H9 (cell line): ENCODE measurements at regions not wholly inside any gene's neighbourhood (a gene's known extent, or its start where the extent isn't known, plus 50 kb on each side); places are given as distances from the start of the nearest gene placed in this dataset.

Experiments used
- DNase-seq: peaks from one replicate; pipeline ENCODE4 v3.0.0-alpha.2; 2017
- H2AFZ ChIP-seq: one replicate; pipeline ENCODE4 v1.6.1; 2013; ENCODE audit warnings: mild to moderate bottlenecking, low read length, control low read depth, moderate library complexity
- H2AK5ac ChIP-seq: 2 replicates; pipeline ENCODE4 v1.6.1; 2013; ENCODE audit warnings: low read length, control low read depth, mixed read lengths; ENCODE audit not compliant: insufficient read length
- H2BK120ac ChIP-seq: one replicate; pipeline ENCODE4 v1.6.1; 2013; ENCODE audit warnings: low read depth, mild to moderate bottlenecking, low read length, control low read depth, inconsistent platforms; ENCODE audit not compliant: poor library complexity, severe bottlenecking
- H2BK12ac ChIP-seq: 2 replicates; pipeline ENCODE4 v1.6.1; 2013; ENCODE audit warnings: low read length, control low read depth, mixed read lengths, low read depth; ENCODE audit not compliant: insufficient read length
- H2BK15ac ChIP-seq: 2 replicates; pipeline ENCODE4 v1.6.1; 2013; ENCODE audit warnings: low read depth, low read length, control low read depth
- H2BK20ac ChIP-seq: one replicate; pipeline ENCODE4 v1.6.1; 2013; ENCODE audit warnings: low read depth, mild to moderate bottlenecking, low read length, control low read depth, inconsistent platforms; ENCODE audit not compliant: poor library complexity, severe bottlenecking
- H2BK5ac ChIP-seq: 2 replicates; pipeline ENCODE4 v1.6.1; 2013; ENCODE audit warnings: low read length, control low read depth, mixed read lengths; ENCODE audit not compliant: insufficient read length
- H3K14ac ChIP-seq: 2 replicates; pipeline ENCODE4 v1.6.1; 2013; ENCODE audit warnings: low read length, control low read depth; ENCODE audit not compliant: insufficient read depth
- H3K18ac ChIP-seq: 2 replicates; pipeline ENCODE4 v1.6.1; 2013; ENCODE audit warnings: low read depth, mild to moderate bottlenecking, mixed read lengths, low read length, control low read depth; ENCODE audit not compliant: insufficient read length
- H3K23ac ChIP-seq: 2 replicates; pipeline ENCODE4 v1.6.1; 2013; ENCODE audit warnings: low read length, control low read depth, mixed read lengths, low read depth; ENCODE audit not compliant: insufficient read length
- H3K23me2 ChIP-seq: 2 replicates; pipeline ENCODE4 v1.6.1; 2013; ENCODE audit warnings: low read depth, mild to moderate bottlenecking, mixed read lengths, low read length, control low read depth; ENCODE audit not compliant: insufficient read length, poor library complexity, severe bottlenecking
- H3K27ac ChIP-seq: 2 replicates; pipeline ENCODE4 v1.5.1; 2013; ENCODE audit warnings: low read length, control low read depth, mixed read lengths, low read depth; ENCODE audit not compliant: insufficient read length
- H3K27me3 ChIP-seq: 2 replicates; pipeline ENCODE4 v1.6.1; 2013; ENCODE audit warnings: low read length, control low read depth, inconsistent platforms; ENCODE audit not compliant: insufficient read depth
- H3K4ac ChIP-seq: 2 replicates; pipeline ENCODE4 v1.6.1; 2013; ENCODE audit warnings: low read depth, mild to moderate bottlenecking, control low read depth, inconsistent platforms, low read length, moderate library complexity
- H3K4me1 ChIP-seq: 2 replicates; pipeline ENCODE4 v1.6.1; 2013; ENCODE audit warnings: low read length, control low read depth, inconsistent platforms; ENCODE audit not compliant: insufficient read depth
- H3K4me2 ChIP-seq: 2 replicates; pipeline ENCODE4 v1.6.1; 2013; ENCODE audit warnings: low read length, control low read depth, mixed read lengths; ENCODE audit not compliant: insufficient read length, insufficient read depth
- H3K56ac ChIP-seq: 2 replicates; pipeline ENCODE4 v1.6.1; 2013; ENCODE audit warnings: low read depth, mild to moderate bottlenecking, mixed read lengths, low read length, control low read depth; ENCODE audit not compliant: insufficient read length
- H3K79me1 ChIP-seq: 2 replicates; pipeline ENCODE4 v1.6.1; 2013; ENCODE audit warnings: low read depth, mild to moderate bottlenecking, moderate library complexity, low read length, control low read depth, inconsistent platforms; ENCODE audit not compliant: insufficient read depth, poor library complexity, severe bottlenecking
- H3K79me2 ChIP-seq: 2 replicates; pipeline ENCODE4 v1.6.1; 2013; ENCODE audit warnings: low read length, control low read depth, inconsistent platforms; ENCODE audit not compliant: insufficient read depth
- H3K9ac ChIP-seq: 2 replicates; pipeline ENCODE4 v1.6.1; 2013; ENCODE audit warnings: low read length, control low read depth, mixed read lengths; ENCODE audit not compliant: insufficient read length; ENCODE audit errors: extremely low read depth
- H3K9me3 ChIP-seq: one replicate; pipeline ENCODE4 v1.6.1; 2013; ENCODE audit warnings: low read depth, low read length, inconsistent platforms; ENCODE audit not compliant: control insufficient read depth
- H3T11ph ChIP-seq: one replicate; pipeline ENCODE4 v1.6.1; 2013; ENCODE audit warnings: mild to moderate bottlenecking, low read length, control low read depth, inconsistent platforms
- H4K20me1 ChIP-seq: one replicate; pipeline ENCODE4 v1.6.1; 2013; ENCODE audit not compliant: control insufficient read depth, insufficient read length, insufficient read depth
- H4K5ac ChIP-seq: 2 replicates; pipeline ENCODE4 v1.6.1; 2013; ENCODE audit warnings: low read depth, mild to moderate bottlenecking, mixed read lengths, low read length, control low read depth; ENCODE audit not compliant: insufficient read length
- H4K8ac ChIP-seq: replicated peaks from 2 replicates; pipeline ENCODE4 v1.6.1; 2013; ENCODE audit warnings: low read length, control low read depth, mixed read lengths, low read depth; ENCODE audit not compliant: insufficient read length
- H4K91ac ChIP-seq: 2 replicates; pipeline ENCODE4 v1.6.1; 2013; ENCODE audit warnings: low read depth, mild to moderate bottlenecking, moderate library complexity, mixed read lengths, low read length, control low read depth; ENCODE audit not compliant: insufficient read length
- H3K27ac Mint-ChIP-seq, 3 experiments: 2 replicates in 2 of 3; 3 replicates in 1 of 3; pipeline ENCODE4 v1.8.0; 2020 to 2021; ENCODE audit warnings: mixed read lengths in 3 of 3, mild to moderate bottlenecking in 1 of 3, moderate library complexity in 1 of 3
- H3K27me3 Mint-ChIP-seq: 2 replicates; pipeline ENCODE4 v1.8.0; 2021; ENCODE audit warnings: low read depth, mild to moderate bottlenecking, moderate library complexity, mixed read lengths
- H3K36me3 Mint-ChIP-seq, 3 experiments: 2 replicates in 2 of 3; 3 replicates in 1 of 3; pipeline ENCODE4 v1.8.0; 2020 to 2021; ENCODE audit warnings: low read depth in 3 of 3, mixed read lengths in 3 of 3; ENCODE audit not compliant: insufficient read depth in 1 of 3
- H3K4me1 Mint-ChIP-seq, 2 experiments: 2 replicates each; pipeline ENCODE4 v1.8.0; 2020; ENCODE audit warnings: mixed read lengths in 2 of 2
- H3K4me3 Mint-ChIP-seq, 2 experiments: 2 replicates in 1 of 2; 3 replicates in 1 of 2; pipeline ENCODE4 v1.8.0; 2020 to 2021; ENCODE audit warnings: mild to moderate bottlenecking in 2 of 2, mixed read lengths in 2 of 2, moderate library complexity in 1 of 2
- H3K9me3 Mint-ChIP-seq, 2 experiments: 2 replicates in 1 of 2; 3 replicates in 1 of 2; pipeline ENCODE4 v1.8.0; 2020; ENCODE audit warnings: mild to moderate bottlenecking in 2 of 2, mixed read lengths in 2 of 2, moderate library complexity in 1 of 2
- WGBS: extraction: QIAGEN DNeasy Blood & Tissue Kit; methylation state at CpG from one replicate; pipeline ENCODE4 v1.1.7; 2013; ENCODE audit warnings: missing lambda C conversion rate, low lambda C conversion rate, mixed read lengths; ENCODE audit not compliant: insufficient read length; ENCODE audit errors: extremely low coverage; 5-methylcytosine and 5-hydroxymethylcytosine counted together
- TF ChIP-seq, protein P1 (sequence below): fragments of 200-600 bp; sonication (generic); conservative IDR thresholded peaks from 3 replicates; pipeline ENCODE4 v1.8.0; 2021; ENCODE audit warnings: antibody characterized with exemption, mild to moderate bottlenecking

DNA sequence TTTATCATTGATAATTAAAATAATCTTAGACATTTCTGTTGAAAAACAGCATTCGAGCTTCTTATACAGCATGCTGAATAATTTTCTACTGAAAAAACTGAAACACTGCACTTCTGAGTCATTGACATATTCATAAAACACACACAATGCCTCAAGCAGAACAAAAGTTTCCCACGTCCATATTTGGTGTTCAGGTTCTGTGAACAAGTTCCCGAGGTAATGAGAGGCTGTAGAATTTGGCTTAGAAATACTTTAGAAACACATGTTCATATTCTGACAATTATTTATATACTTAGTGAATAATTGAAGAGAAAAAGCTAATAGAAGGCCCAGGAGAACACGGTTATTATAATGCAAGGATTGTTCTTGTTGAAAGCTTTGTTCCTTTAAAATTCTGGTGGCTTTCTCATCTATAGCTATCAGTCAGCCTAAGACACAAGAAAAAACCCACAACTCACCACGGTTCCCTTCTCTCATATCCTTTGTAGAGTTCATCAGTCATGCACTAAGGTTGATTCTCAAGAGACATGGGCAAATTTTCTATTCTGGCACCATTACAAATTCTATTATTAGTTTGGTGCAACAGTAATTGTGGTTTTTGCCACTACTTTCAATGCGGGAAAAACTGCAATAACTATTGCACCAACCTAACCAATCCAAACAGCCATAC, 194.4 kb downstream of the TMX3 start:
- Histone ChIP-seq H3K4me1 (no peaks in the 10 kb centered on the region; the same call in 1 of the 2 replicates), H3K27me3 (no peaks in the 10 kb centered on the region), H3K23ac (no peak overlapping the region), H4K20me1 (no peaks in the 10 kb centered on the region), H2BK12ac (no peak overlapping the region), H2BK5ac (no peak overlapping the region), H3K9me3 (no peaks in the 10 kb centered on the region), H3K4me2 (no peak overlapping the region), H2BK20ac (no peak overlapping the region), H4K91ac (no peak overlapping the region), H4K5ac (no peak overlapping the region), H3K27ac (no peak overlapping the region), H3K23me2 (no peaks in the 10 kb centered on the region), H3K4ac (no peak overlapping the region), H3K79me1 (no peaks in the 10 kb centered on the region), H2BK120ac (no peak overlapping the region), H3K18ac (no peak overlapping the region), H2BK15ac (no peak overlapping the region), H2AK5ac (no peak overlapping the region), H3T11ph (no peak overlapping the region), H3K56ac (no peak overlapping the region), H3K9ac (no peak overlapping the region), H2AFZ (no peak overlapping the region), H3K79me2 (no peaks in the 10 kb centered on the region), H4K8ac (no peak overlapping the region), H3K14ac (no peak overlapping the region)
- no peaks in the 10 kb centered on the region for H3K27me3 Mint-ChIP-seq
- peaks cover 0 to 7% (median 0%) of the 10 kb centered on the region in 3 experiments; a peak in 1 of 7 replicates for H3K36me3 Mint-ChIP-seq
- no CpG with 5 or more reads among the region's 6 CpGs for WGBS
- DNase-seq: no peak
- TF ChIP-seq, protein P1, sequence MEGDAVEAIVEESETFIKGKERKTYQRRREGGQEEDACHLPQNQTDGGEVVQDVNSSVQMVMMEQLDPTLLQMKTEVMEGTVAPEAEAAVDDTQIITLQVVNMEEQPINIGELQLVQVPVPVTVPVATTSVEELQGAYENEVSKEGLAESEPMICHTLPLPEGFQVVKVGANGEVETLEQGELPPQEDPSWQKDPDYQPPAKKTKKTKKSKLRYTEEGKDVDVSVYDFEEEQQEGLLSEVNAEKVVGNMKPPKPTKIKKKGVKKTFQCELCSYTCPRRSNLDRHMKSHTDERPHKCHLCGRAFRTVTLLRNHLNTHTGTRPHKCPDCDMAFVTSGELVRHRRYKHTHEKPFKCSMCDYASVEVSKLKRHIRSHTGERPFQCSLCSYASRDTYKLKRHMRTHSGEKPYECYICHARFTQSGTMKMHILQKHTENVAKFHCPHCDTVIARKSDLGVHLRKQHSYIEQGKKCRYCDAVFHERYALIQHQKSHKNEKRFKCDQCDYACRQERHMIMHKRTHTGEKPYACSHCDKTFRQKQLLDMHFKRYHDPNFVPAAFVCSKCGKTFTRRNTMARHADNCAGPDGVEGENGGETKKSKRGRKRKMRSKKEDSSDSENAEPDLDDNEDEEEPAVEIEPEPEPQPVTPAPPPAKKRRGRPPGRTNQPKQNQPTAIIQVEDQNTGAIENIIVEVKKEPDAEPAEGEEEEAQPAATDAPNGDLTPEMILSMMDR: no peak
- no peak overlapping the region for H3K27ac Mint-ChIP-seq
- H3K9me3 Mint-ChIP-seq: no peaks in the 10 kb centered on the region
- no peak overlapping the region for H3K4me3 Mint-ChIP-seq
- peaks cover 8 to 13% of the 10 kb centered on the region in 2 experiments for H3K4me1 Mint-ChIP-seq
